ENCODE measurements at regions not wholly inside any gene's neighbourhood (a gene's known extent, or its start where the extent isn't known, plus 50 kb on each side); places are given as distances from the start of the nearest gene placed in this dataset.

- DNase-seq (ENCODE audit: low read depth in 2 of 2), result no peak
These were observed 109.4 kb upstream of the PDE1C start for GRCh38 chr7:32179567-32179966.

- DNase-seq (ENCODE audit: low read depth in 2 of 2), result no peak
These were observed 108.6 kb upstream of the PDE1C start for GRCh38 chr7:32178677-32179366.

DNA sequence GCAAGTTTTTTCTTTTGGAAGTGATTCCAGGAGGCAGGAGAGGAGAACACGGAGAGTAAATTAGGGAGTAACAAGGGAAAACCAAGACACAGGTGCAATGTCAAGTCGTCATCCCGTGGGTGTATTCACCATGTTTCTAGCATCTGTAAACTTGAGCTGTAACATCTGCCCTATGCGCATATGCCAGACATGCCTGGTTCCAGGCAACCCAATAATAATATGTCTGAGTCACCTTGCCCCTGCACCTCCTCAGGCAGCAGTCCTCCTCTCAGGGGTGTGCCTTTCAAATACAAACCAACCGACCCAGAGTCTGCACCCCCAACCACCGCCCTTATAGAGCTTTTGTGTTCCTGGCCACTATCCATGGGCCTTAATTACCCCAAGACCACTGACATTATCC lies 107.0 kb upstream of the PDE1C start:
- no peak for DNase-seq (ENCODE audit: low read depth in 2 of 2)

DNA sequence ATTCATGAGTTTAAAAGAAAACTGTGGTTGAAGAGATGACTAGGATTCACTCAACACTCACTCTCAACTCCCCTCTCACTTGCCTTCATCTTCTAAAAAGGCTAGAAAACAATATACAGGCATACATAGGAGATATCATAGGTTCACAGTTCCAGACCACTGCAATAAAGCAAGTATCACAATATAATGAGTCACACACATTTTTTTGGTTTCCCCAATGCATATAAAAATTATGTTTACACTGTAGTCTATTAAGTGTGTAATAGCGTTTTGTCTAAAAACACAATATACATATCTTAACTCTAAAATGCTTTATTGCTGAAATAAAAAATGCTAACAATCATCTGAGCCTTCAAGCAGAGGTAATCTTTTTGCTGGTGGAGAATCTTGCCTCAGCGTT lies 104.9 kb upstream of the PDE1C start:
- no peak for DNase-seq (ENCODE audit: low read depth in 2 of 2)

DNA sequence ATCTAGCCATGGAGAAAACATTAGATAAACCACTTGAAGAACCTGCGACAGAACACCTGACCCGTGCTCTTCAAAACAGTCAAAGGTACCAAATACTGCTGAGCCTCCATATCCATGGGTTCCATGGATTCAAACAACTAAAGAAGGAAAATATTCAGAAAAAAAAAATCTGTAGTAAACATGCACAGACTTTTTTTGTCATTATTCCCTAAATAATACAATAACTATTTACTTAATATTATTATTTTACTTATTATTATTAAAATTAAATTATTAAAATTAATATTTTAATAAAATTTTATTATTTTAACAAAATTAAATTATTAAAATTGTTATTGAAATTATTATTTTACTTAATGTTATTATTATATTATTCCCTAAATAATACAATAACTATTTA lies 101.0 kb upstream of the PDE1C start:
- no peak for DNase-seq (ENCODE audit: low read depth in 2 of 2)

DNA sequence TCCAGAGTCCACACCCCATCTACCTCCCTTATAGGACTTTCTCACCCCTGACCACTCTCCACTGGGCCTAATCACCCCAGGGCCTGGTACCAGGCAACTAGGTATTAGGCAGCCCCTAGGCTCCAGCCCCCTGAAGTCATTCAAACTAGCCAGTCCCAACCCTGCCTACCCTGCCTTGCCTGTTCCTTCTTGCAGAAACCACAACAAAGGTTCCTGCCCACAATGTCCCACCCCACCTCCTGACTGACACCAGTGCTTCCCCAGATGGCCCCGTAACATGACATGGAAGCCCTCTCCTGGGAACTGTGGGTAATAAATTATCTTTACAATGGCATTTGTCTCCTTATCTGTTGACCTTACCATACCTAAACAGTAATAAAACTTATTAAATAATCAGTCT lies 100.6 kb upstream of the PDE1C start:
- DNase-seq (ENCODE audit: low read depth in 2 of 2), result no peak

- no peak for DNase-seq (ENCODE audit: low read depth in 2 of 2)
These were observed 99.0 kb upstream of the PDE1C start for GRCh38 chr7:32169228-32169627.

DNA sequence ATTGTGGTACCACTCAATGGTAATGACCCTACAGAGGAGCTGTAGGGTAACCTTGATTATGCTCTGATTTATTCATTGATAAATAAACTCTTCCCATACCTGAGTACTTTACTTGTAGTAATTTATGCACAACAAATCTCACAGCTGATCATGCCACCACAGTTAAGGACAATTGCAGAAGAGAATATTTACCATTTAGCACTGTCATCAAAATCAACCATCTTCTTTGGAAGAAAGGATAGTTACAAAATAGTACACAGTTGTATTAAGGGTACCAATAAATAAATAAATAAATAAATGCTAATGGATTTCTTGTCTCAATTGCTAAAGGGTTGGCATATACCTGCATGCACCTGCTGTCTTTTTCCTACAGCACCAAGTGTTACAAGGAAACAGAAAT lies 97.6 kb upstream of the PDE1C start:
- no peak for DNase-seq (ENCODE audit: low read depth in 2 of 2)

DNA sequence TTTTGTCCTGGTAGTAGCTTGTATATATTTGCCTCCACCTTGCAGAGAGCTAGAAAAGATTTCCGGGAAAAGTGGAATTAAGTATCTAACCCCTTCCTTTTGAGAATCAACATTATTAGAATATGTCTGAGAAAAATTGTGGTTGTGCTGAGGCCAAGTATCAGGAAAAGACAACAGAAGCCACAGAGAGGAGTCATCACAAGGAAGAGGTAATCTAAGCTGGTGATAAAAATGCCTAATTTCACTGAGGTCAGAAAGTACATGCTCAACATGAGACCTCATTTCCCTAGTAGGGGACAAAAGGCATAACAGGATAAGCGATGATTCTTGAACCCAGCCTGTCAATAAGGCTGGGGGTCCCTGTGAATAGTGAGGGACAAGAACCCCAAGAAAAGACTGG lies 97.0 kb upstream of the PDE1C start:
- DNase-seq (ENCODE audit: low read depth in 2 of 2), result no peak

- DNase-seq (ENCODE audit: low read depth in 2 of 2), result peak; percentile 76 to 81
These were observed 94.3 kb upstream of the PDE1C start for GRCh38 chr7:32164341-32164996.

DNA sequence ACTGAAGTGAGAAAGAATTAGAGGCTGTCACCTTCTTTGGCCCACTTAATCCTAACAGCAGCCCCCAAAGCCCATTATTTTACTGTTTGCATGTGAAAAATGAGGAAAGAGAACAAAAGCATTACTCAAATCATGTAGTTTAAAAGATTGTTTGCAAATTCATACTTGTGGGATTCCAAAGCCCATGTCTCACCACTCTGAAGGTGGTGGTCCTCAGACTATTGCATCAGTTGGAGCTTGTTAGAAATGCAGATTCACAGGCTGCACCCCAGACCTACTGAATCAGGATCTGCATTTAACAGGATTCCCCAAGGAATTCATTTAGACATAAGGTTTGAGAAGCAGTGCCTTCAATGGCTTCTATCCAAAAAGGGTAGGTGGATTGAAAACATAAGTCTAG lies 93.7 kb upstream of the PDE1C start:
- no peak for DNase-seq (ENCODE audit: low read depth in 2 of 2)

DNA sequence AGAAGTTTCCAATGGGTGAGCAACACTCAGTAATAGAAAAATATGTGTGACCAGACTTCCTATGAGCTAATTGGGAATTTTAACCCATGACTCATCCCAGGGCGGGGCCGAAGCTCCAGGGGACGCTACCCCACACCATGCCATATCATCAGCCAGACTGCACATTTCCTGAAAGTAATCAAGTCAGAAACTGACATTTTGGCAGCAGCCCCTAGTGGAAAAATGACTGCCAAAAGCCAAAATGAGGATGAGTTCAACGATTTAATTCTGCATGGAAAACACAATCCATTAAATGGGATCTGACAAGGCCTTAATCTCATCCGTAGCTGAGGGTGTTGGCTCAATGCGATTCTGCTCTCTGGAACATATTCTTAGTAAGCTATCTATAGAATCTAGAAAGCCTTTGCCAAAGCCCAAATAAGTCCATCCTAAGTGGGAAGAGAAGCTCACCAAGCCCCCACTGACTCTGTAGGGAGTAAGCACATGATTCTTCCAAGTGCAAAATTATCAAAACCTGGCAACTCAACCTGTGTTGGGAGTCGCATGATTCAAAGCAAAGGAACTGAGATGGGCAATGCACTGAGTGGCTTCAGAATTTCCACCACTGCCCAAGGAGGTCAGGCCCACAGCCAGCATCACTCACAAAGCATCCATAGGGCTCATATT lies 93.1 kb upstream of the PDE1C start:
- DNase-seq (ENCODE audit: low read depth in 2 of 2), result peak; percentile 92 to 98

DNA sequence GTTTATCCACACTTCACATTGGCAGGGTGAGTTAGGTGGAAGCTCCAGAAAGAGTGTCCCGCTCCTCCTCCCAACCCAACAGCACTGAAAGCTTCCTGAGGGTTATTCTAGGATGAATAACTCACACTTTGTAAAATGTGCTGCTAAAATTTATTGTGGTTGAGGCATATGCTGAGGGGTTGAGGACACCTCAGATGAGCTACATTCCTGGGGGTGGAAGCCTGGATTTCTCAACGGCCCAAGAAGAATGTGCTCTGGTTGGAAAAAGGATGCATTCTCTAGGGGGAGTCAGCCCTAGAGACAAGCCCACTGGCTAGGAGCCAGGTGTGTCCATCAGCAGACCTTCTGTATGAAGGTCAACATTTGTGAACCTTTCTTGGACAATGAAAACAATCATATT lies 91.5 kb upstream of the PDE1C start:
- DNase-seq (ENCODE audit: low read depth in 2 of 2), result peak; percentile 11 to 27

DNA sequence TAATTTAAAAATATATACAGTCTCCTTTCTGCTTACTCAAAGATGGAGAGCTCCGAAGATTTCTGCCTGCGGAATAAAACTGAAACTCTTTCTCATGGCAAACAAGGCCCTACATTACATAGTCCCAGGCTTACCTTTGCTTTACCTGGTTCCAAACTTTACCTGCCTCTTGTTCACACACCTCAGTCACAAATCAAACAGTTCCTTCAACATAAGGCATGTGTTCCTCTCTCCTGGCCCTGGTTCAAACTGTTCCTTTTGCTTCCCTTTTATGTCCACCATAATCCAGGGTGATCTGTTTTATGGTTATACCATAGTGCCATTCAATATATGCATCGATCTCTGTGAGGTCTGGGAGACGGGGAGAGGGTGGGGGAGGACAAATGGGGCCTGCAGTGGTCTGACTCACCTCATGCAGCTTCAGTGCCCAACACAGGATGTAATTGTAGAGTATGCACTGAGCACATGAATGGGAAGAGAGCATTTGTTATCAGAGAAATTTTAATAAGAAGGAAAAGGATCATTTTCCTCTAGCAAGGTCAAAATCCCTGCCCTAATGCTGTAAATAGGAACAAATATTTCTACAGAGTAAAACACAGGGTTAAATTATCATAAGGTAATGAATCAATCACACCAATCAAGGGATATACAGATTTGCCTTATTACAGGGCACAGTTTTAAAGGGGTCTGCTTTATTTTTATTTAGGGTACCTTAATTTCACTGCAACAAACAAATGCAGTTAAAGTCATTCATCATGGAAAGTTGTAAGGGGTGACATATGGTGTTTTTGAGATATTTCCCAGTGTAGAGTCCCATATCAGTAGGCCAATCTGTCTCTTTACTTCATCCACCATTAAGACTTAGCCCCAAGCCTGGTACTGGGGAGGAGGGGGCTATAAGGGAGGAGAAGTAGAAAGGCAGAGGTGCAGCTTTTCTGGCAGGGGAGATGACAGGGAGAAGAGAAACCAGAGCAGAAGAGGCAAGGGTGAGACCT lies 88.8 kb upstream of the PDE1C start:
- DNase-seq (ENCODE audit: low read depth in 2 of 2), result peak; percentile 41 to 57

DNA sequence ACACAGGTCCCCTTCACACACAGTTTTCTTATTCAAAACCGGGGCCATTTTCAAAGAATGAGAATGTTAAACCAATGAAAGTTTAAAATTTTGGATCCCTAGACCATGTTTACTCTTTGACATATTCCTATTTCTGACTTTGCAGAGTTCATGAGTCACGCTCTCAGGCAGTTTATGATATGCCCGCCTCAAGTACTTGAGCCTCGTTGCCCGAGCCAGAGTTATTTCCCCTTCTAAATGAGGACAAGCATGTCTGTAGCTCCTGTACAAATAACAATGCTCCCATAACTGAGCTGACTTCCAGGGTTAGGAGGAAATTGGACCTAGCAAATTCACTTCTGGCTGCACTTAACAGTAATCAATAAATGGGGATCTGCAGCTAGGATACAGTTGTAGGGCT lies 87.9 kb upstream of the PDE1C start:
- DNase-seq (ENCODE audit: low read depth in 2 of 2), result peak in 1 of 2 donors; percentile 64

DNA sequence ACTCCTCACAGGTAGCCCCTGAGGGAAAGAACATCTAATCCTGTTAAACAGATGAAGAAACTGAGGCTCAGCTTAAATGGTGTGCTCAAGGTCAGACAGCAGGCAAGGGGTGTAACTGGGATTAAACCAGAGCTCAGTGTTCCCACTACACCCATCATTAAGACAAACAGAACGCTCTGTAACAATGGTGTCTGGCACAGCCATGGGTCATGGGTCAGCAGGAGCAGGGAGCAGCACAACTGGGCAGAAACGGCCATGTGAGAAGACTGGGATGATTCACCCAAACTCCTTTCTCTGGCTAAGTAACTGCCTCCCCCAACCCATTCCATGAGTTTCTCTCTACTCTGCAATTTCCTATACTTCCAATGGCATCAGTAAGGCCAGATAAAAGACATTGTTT lies 85.5 kb upstream of the PDE1C start:
- peak; percentile 10 to 40 for DNase-seq (ENCODE audit: low read depth in 2 of 2)

GRCh38 chr7:32154797-32155196 lies 84.6 kb upstream of the PDE1C start:
- peak; percentile 57 to 69 for DNase-seq (ENCODE audit: low read depth in 2 of 2)

DNA sequence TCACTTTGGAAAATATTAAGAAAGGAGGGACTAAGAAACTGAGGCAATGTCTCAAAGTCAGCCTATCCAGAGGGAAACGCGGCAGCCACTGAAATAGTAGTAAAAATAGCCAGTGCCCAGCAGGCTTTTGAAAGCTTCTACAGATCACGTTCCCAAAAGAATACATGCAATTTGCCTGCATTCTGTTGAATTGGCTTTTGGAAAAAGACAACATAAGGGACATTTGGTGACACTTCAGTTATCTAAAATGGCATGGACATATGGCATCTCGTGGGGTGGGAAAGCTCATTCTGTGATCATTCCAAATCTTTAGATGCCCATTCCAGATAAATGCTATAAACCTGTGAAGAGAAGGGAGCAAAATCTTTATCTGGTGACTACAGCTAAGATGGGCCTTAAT lies 82.8 kb upstream of the PDE1C start:
- DNase-seq (ENCODE audit: low read depth in 2 of 2), result no peak

GRCh38 chr7:32152576-32152975 lies 82.4 kb upstream of the PDE1C start:
- DNase-seq (ENCODE audit: low read depth in 2 of 2), result no peak

GRCh38 chr7:32150589-32150988 lies 80.4 kb upstream of the PDE1C start:
- no peak for DNase-seq (ENCODE audit: low read depth in 2 of 2)

GRCh38 chr7:32150039-32150438 lies 79.8 kb upstream of the PDE1C start:
- DNase-seq (ENCODE audit: low read depth in 2 of 2), result no peak
